SW 1271 (cell line): ENCODE measurements at regions not wholly inside any gene's neighbourhood (a gene's known extent, or its start where the extent isn't known, plus 50 kb on each side); places are given as distances from the start of the nearest gene placed in this dataset.
"Not testable (repeated sequence)": the region's sequence is repeated elsewhere in the genome, so short reads cannot be mapped to it uniquely, and the experiment has no call there.

ENCODE experiments used
- DNase-seq, 2 experiments: peaks; one replicate each; lab custom pipeline; 2025; lab: John Stamatoyannopoulos, UW

GRCh38 chr11:88061111-88061510 is 114.1 kb downstream of the RAB38 start:
- DNase-seq: no peak

- no peak for DNase-seq
These were observed 115.9 kb downstream of the RAB38 start for GRCh38 chr11:88059326-88059725.

DNA sequence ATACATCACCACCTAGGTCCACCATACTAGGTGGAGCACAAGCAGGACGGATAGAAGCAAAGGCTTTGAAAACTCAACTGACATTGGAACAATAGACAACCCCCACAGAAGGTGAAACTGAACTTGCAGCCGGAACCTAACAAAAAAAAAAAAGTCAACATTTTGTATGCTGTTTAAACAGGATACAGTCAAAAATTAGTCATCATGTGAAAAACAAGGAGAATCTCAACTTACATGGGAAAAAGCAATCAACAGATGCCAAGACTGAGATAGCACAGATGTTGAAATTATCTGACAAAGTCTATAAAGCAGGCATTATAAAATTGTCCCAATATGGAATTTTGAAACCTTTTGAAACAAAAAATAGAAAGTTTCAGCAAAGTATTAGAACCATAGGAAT is 123.8 kb downstream of the RAB38 start:
- DNase-seq: no peak

DNA sequence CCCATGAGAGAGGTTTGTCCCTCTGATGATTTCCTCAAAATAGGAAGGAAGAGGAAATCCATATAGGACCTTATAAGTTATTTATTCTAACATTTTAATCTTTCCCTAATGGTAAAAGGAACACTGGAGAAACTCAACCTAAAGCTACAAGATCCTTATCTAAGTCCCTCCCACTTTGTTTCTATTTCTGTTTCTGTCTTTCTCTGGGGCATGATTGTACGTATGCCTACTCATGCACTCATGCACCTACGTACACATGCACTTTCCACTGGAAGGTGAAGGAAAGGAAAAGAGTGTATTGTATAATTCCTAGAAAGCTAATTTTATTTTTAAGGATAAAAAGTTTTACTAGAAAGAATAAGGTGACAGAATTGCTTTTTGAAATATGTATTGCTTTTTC is 125.0 kb downstream of the RAB38 start:
- no peak for DNase-seq

DNA sequence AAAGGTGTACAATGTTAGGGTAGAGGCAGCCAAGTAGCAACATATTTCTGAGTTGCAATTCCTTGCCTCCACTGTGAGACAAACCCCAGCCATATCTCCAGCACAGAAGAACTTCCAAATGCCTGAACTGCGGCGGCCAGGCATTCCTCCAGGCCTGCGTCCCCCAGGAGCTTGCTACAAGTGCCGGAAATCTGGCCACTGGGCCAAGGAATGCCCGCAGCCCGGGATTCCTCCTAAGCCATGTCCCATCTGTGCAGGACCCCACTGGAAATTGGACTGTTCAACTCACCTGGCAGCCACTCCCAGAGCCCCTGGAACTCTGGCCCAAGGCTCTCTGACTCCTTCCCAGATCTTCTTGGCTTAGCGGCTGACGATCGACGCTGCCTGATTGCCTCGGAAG is 130.0 kb downstream of the RAB38 start:
- not testable (repeated sequence) for DNase-seq

- not testable (repeated sequence) for DNase-seq
These were observed 130.6 kb downstream of the RAB38 start for GRCh38 chr11:88044658-88045057.

GRCh38 chr11:88043149-88043548 is 132.1 kb downstream of the RAB38 start:
- no peak for DNase-seq

DNA sequence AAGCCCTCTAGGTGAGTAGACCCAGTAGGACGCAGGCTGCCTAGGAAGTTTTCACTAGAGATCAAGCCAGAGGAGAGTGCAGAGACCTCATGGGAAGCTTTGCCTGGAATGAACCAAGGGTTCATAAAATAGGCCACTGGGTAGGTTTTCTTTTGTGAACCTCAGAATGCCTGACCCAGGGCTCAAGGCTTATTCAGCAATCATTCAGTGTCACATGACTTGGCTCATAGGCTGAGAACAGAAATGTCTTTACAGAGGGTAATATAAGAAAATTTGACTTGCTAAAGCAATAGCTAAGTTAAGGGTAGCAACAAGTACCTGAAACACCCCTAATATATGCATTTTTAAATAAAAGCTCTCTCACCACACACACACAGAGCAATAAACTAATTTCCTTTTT is 132.6 kb downstream of the RAB38 start:
- DNase-seq: no peak

- no peak for DNase-seq
These were observed 133.0 kb downstream of the RAB38 start for GRCh38 chr11:88042238-88042637.

DNA sequence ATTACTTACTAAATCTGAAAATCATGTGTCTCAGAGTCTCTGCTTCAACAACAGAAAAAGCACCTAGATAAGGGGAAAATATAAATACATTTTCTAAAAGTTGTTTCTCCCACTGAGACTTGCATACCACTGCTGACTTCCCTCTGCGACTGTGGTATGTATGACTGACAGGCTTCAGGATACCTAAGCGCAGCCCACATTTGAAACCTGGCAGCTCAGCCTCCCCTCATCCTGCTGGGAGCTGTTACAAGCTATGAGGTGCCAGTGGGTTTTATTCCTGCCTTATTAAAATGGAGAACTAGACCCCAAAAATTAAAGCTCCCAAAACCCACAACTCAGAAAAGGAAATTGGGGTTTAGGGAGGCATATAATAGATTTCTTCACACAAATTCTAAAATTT is 133.6 kb downstream of the RAB38 start:
- DNase-seq: no peak

- DNase-seq: no peak
These were observed 135.1 kb downstream of the RAB38 start for GRCh38 chr11:88040148-88040496.

GRCh38 chr11:88039476-88040147 is 135.6 kb downstream of the RAB38 start:
- no peak for DNase-seq

DNA sequence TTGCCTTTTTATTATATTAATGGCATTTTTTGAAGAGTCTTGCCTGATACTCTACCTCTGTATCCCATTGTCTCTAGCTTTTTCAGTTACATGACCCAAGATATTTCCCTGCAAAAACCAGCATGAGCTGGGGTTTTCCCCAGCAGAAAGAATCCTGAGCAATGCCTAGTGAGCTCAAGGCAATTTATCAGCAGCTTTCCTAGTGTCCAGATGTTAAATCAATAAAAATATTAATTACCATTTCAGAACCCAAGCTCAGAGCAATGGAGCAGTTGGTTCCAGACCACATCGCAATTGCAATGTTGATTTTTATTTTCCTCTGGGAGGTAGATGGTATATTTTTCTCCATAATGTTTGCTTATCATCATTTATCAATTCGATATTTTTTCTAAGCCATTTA is 137.2 kb downstream of the RAB38 start:
- no peak for DNase-seq

GRCh38 chr11:88036701-88037100 is 138.5 kb downstream of the RAB38 start:
- no peak for DNase-seq

DNA sequence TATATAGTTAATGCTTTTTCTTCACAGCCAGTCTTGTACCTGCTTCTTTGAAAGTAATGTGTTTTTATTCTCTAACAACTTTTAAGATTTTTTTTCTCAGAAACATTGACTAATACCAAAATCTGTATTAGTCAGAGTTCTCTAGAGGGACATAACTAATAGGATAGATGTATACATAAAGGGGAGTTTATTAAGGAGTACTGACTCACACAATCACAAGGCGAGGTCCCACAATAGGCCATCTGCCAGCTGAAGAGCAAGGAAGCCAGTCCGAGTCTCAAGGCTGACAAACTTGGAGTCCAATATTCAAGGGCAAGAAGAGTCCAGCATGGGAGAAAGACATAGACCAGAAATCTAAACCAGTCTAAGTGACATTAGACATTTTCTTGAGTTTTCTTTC is 140.0 kb downstream of the RAB38 start:
- DNase-seq: no peak

- DNase-seq: no peak
These were observed 157.6 kb downstream of the RAB38 start for GRCh38 chr11:88017666-88018065.

DNA sequence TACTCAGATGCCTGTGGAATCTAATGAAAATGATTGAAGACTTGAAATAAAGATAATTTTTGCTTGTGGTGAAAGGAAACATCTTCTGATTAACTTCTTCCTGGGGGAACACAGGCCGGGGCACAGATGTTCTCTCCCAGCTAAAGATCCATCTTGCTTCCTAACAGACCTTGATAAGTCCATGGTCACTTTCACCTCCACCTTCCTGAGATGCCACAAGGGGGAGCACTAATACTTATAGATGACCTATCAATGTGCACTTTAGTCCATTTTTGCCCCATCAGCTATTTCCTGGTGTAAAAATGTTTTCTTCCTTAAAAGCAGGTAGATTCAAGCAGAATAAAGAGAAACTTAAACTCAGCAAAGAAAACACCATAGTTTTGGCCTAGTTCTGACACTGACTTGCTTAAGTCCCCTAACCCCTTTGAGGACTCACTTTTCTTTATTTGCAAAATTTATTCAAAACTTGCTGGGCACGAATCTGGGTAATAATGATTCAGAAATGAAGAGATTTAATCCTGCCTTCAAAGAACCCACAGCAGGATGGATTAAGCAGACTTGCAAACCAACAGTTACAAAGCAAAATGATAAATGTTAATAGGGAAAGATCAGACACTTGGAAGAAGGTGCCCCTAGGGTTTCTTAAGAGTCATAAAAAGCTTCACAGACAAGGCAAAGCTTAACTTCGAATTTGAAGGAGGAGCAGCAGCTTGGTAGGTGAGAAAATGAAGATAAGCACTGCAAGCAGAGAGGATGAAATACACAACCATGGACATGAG is 158.7 kb downstream of the RAB38 start:
- peak; percentile 39 to 82 for DNase-seq

GRCh38 chr11:88015170-88015569 is 160.1 kb downstream of the RAB38 start:
- no peak for DNase-seq

GRCh38 chr11:88013508-88014065 is 161.7 kb downstream of the RAB38 start:
- DNase-seq: no peak

DNA sequence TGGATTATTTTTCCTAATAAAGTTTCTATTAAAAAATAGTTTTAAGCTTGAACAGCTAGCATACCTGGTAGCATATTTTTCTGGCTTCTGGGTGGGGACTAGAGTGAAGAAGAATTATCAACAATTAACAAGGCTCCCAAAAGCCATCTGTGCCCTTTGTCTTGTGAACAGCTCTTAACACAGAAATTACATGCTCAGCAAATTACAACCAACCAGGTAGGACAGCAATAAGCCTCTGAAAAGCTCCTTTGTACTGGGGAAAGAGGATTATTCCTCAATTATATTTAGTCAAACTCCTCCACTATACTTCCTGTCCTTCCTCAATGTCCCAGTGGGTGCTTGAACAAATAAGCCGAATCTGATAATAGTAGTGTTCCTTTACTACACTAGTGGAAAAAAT is 162.8 kb downstream of the RAB38 start:
- DNase-seq: no peak

- DNase-seq: no peak
These were observed 199.2 kb downstream of the RAB38 start for GRCh38 chr11:87976009-87976408.

DNA sequence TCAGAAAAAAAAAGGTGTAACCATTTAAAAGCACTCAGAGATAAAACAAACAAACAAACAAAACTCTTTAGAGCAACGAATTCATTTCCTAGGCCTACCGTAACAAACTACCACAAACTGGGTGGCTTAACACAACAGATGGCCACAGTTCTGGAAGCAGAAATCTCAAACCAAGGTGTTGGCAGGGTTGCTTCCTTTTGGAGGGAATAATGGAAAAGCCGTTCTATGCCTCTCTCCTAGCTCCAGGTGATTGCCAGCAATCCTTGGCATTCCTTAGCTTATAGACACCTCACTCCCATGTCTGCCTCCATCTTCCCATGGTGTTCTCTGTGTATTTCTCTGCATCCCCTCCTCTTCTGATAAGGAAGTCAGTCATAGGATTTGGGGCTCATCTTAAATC is 200.4 kb downstream of the RAB38 start:
- no peak for DNase-seq

DNA sequence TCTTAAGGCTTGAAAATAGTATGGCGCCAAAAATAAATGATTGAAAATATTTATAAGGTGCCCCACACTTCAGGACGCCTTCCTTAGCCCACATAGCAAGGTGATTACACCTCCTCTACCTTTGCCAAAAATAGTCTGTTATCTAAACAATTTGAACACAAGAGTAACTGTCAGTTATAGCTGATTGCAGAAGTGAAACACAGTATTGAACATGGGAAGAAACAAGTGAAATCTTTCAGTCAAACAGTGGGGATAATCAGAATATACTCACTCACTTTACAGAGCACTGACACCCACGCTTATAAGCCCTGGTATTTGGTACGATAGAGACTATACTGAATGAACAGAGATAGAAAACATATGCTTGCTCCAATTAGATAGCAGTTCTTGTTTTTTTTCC is 203.1 kb downstream of the RAB38 start:
- DNase-seq: no peak

- no peak for DNase-seq
These were observed 203.9 kb downstream of the RAB38 start for GRCh38 chr11:87971354-87971753.
